C4-2B (cell line): ENCODE measurements at regions not wholly inside any gene's neighbourhood (a gene's known extent, or its start where the extent isn't known, plus 50 kb on each side); places are given as distances from the start of the nearest gene placed in this dataset.

Experiments used
- H3K27ac ChIP-seq: fragments of 450-650 bp; 2 replicates; pipeline ENCODE4 v1.5.1; 2017
- ZFX ChIP-seq: fragments of 450-650 bp; IDR thresholded peaks from 2 replicates; pipeline ENCODE4 v1.6.1; 2017
- TF ChIP-seq, protein P1 (sequence below): fragments of 450-650 bp; conservative IDR thresholded peaks from 2 replicates; pipeline ENCODE4 v1.5.1; 2017; ENCODE audit warnings: mild to moderate bottlenecking

- no peak for TF ChIP-seq ZFX
- TF ChIP-seq, protein P1, sequence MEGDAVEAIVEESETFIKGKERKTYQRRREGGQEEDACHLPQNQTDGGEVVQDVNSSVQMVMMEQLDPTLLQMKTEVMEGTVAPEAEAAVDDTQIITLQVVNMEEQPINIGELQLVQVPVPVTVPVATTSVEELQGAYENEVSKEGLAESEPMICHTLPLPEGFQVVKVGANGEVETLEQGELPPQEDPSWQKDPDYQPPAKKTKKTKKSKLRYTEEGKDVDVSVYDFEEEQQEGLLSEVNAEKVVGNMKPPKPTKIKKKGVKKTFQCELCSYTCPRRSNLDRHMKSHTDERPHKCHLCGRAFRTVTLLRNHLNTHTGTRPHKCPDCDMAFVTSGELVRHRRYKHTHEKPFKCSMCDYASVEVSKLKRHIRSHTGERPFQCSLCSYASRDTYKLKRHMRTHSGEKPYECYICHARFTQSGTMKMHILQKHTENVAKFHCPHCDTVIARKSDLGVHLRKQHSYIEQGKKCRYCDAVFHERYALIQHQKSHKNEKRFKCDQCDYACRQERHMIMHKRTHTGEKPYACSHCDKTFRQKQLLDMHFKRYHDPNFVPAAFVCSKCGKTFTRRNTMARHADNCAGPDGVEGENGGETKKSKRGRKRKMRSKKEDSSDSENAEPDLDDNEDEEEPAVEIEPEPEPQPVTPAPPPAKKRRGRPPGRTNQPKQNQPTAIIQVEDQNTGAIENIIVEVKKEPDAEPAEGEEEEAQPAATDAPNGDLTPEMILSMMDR, result no peak
- no peak overlapping the region for H3K27ac ChIP-seq
Measured at GRCh38 chr1:189606795-189607476, 870.7 kb downstream of the BRINP3 start.

DNA sequence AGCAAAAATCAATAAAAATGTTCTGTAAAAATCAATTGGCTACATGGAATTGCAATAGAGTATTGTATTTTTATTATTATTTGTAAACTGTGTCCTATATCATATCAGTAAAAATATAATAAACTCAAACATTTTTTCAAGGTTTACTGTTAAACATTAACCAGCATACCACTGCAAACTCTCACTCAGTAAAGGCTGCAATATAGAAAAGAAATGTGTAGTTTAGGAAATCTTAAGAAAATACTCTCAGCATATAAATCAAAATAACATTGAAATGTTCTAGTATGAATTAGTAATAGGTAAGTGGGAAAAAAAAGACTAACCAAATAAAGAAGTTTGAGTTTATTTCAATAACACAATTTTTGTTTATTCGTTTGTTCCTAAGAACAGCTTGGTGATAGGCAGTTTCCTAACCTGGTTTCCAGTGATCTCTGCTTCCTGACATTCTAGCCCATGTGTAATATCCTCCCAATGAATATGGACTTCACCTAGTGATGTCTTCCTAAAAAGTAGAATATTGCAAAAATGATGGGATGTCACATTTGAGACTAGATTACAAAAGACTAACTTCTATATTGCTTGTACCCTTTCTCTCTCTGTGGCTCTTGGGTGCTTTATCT, 870.1 kb downstream of the BRINP3 start:
- H3K27ac ChIP-seq, result no peak overlapping the region
- TF ChIP-seq, protein P1, result no peak
- no peak for TF ChIP-seq ZFX

DNA sequence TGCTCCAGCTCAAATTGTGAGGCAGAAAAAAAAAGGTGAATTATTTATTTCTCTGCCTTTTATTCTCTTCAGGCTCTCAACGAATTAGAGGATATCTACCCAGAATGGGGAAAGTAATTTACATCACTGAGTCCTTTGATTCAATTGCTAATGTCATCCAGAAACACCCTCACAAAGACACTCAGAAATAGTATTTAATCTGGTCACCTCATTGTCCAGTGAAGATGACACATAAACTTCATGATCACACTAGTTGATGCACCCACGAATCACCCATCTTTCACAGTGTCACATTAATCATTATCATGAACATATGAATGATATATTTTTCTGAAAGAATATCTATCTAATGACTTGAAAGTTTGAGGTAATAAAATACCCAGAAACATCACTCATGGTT, 868.5 kb downstream of the BRINP3 start:
- no peak for TF ChIP-seq ZFX
- TF ChIP-seq, protein P1, result no peak
- H3K27ac ChIP-seq, result no peak overlapping the region

- TF ChIP-seq, protein P1, result no peak
- TF ChIP-seq ZFX, result no peak
- no peak overlapping the region for H3K27ac ChIP-seq
Measured at GRCh38 chr1:189616893-189617292, 860.8 kb downstream of the BRINP3 start.

- H3K27ac ChIP-seq, result no peak overlapping the region
- no peak for TF ChIP-seq ZFX
- TF ChIP-seq, protein P1, result no peak
Measured at GRCh38 chr1:189619682-189620332, 857.9 kb downstream of the BRINP3 start.

GRCh38 chr1:189620471-189620870, 857.2 kb downstream of the BRINP3 start:
- TF ChIP-seq ZFX, result no peak
- TF ChIP-seq, protein P1, result no peak
- H3K27ac ChIP-seq, result no peak overlapping the region

GRCh38 chr1:189623336-189623735, 854.3 kb downstream of the BRINP3 start:
- no peak for TF ChIP-seq ZFX
- TF ChIP-seq, protein P1, result no peak

More at GRCh38 chr1:189623336-189623735, 854.3 kb downstream of the BRINP3 start:
- no peak overlapping the region for H3K27ac ChIP-seq
